ENCODE measurements at regions not wholly inside any gene's neighbourhood (a gene's known extent, or its start where the extent isn't known, plus 50 kb on each side); places are given as distances from the start of the nearest gene placed in this dataset.

GRCh38 chr2:236954641-236955040, 131.0 kb upstream of the COPS8 start:
- Mint-ChIP-seq H3K27me3 (no peaks in the 10 kb centered on the region), H3K27ac (no peak overlapping the region), H3K36me3 (peaks cover 2% of the 10 kb centered on the region), H3K4me1 (no peaks in the 10 kb centered on the region), H3K4me3 (no peak overlapping the region), H3K9me3 (no peaks in the 10 kb centered on the region)

GRCh38 chr2:236955521-236956030, 130.1 kb upstream of the COPS8 start:
- no peaks in the 10 kb centered on the region for H3K27me3 Mint-ChIP-seq
- H3K4me1 Mint-ChIP-seq, result no peaks in the 10 kb centered on the region
- H3K9me3 Mint-ChIP-seq, result no peaks in the 10 kb centered on the region
- H3K27ac Mint-ChIP-seq, result no peak overlapping the region
- H3K36me3 Mint-ChIP-seq, result peaks cover 2% of the 10 kb centered on the region
- H3K4me3 Mint-ChIP-seq, result no peak overlapping the region

GRCh38 chr2:236956031-236956618, 129.6 kb upstream of the COPS8 start:
- Mint-ChIP-seq H3K27me3 (no peaks in the 10 kb centered on the region), H3K9me3 (no peaks in the 10 kb centered on the region), H3K4me3 (no peak overlapping the region), H3K4me1 (no peaks in the 10 kb centered on the region), H3K27ac (no peak overlapping the region), H3K36me3 (peaks cover 2% of the 10 kb centered on the region)

- Mint-ChIP-seq H3K36me3 (peaks cover 2% of the 10 kb centered on the region), H3K27me3 (no peaks in the 10 kb centered on the region), H3K4me1 (no peaks in the 10 kb centered on the region), H3K4me3 (no peak overlapping the region), H3K9me3 (no peaks in the 10 kb centered on the region), H3K27ac (no peak overlapping the region)
These were observed 129.0 kb upstream of the COPS8 start for GRCh38 chr2:236956641-236957040.

- H3K4me3 Mint-ChIP-seq, result no peak overlapping the region
- no peaks in the 10 kb centered on the region for H3K9me3 Mint-ChIP-seq
- H3K36me3 Mint-ChIP-seq, result no peaks in the 10 kb centered on the region
- no peaks in the 10 kb centered on the region for H3K27me3 Mint-ChIP-seq
- no peaks in the 10 kb centered on the region for H3K4me1 Mint-ChIP-seq
- H3K27ac Mint-ChIP-seq, result no peak overlapping the region
These were observed 126.7 kb upstream of the COPS8 start for GRCh38 chr2:236959036-236959435.

- no peak overlapping the region for H3K27ac Mint-ChIP-seq
- no peaks in the 10 kb centered on the region for H3K27me3 Mint-ChIP-seq
- no peaks in the 10 kb centered on the region for H3K9me3 Mint-ChIP-seq
- no peaks in the 10 kb centered on the region for H3K36me3 Mint-ChIP-seq
- no peaks in the 10 kb centered on the region for H3K4me1 Mint-ChIP-seq
- no peak overlapping the region for H3K4me3 Mint-ChIP-seq
These were observed 125.8 kb upstream of the COPS8 start for GRCh38 chr2:236959876-236960275.

GRCh38 chr2:236960531-236960930, 125.2 kb upstream of the COPS8 start:
- Mint-ChIP-seq H3K36me3 (no peaks in the 10 kb centered on the region), H3K27me3 (no peaks in the 10 kb centered on the region), H3K4me3 (no peak overlapping the region), H3K4me1 (no peaks in the 10 kb centered on the region), H3K9me3 (no peaks in the 10 kb centered on the region), H3K27ac (no peak overlapping the region)

- Mint-ChIP-seq H3K27ac (no peak overlapping the region), H3K36me3 (no peaks in the 10 kb centered on the region), H3K4me1 (peaks cover 14% of the 10 kb centered on the region), H3K27me3 (no peaks in the 10 kb centered on the region), H3K4me3 (no peak overlapping the region), H3K9me3 (no peaks in the 10 kb centered on the region)
These were observed 122.9 kb upstream of the COPS8 start for GRCh38 chr2:236962816-236963215.

GRCh38 chr2:236963631-236964182, 122.0 kb upstream of the COPS8 start:
- peaks cover 22% of the 10 kb centered on the region for H3K4me1 Mint-ChIP-seq
- no peaks in the 10 kb centered on the region for H3K27me3 Mint-ChIP-seq
- no peaks in the 10 kb centered on the region for H3K9me3 Mint-ChIP-seq
- no peaks in the 10 kb centered on the region for H3K36me3 Mint-ChIP-seq
- no peak overlapping the region for H3K27ac Mint-ChIP-seq
- H3K4me3 Mint-ChIP-seq, result no peak overlapping the region

- H3K27me3 Mint-ChIP-seq, result no peaks in the 10 kb centered on the region
- no peaks in the 10 kb centered on the region for H3K9me3 Mint-ChIP-seq
These were observed 121.4 kb upstream of the COPS8 start for GRCh38 chr2:236964291-236964690.

GRCh38 chr2:236965021-236965840, 120.5 kb upstream of the COPS8 start:
- H3K36me3 Mint-ChIP-seq, result no peaks in the 10 kb centered on the region
- H3K4me3 Mint-ChIP-seq, result no peak overlapping the region
- H3K27ac Mint-ChIP-seq, result peak overlapping the region; percentile 43
- H3K9me3 Mint-ChIP-seq, result no peaks in the 10 kb centered on the region
- no peaks in the 10 kb centered on the region for H3K27me3 Mint-ChIP-seq
- peaks cover 37% of the 10 kb centered on the region for H3K4me1 Mint-ChIP-seq

More at GRCh38 chr2:236964291-236964690, 121.4 kb upstream of the COPS8 start:
- peaks cover 27% of the 10 kb centered on the region for H3K4me1 Mint-ChIP-seq
- no peak overlapping the region for H3K4me3 Mint-ChIP-seq
- H3K36me3 Mint-ChIP-seq, result no peaks in the 10 kb centered on the region
- no peak overlapping the region for H3K27ac Mint-ChIP-seq

- H3K27ac Mint-ChIP-seq, result no peak overlapping the region
- H3K36me3 Mint-ChIP-seq, result no peaks in the 10 kb centered on the region
- no peak overlapping the region for H3K4me3 Mint-ChIP-seq
- no peaks in the 10 kb centered on the region for H3K27me3 Mint-ChIP-seq
- H3K4me1 Mint-ChIP-seq, result peaks cover 42% of the 10 kb centered on the region
- no peaks in the 10 kb centered on the region for H3K9me3 Mint-ChIP-seq
These were observed 119.9 kb upstream of the COPS8 start for GRCh38 chr2:236965841-236966096.

- Mint-ChIP-seq H3K4me3 (no peak overlapping the region), H3K36me3 (no peaks in the 10 kb centered on the region), H3K4me1 (peaks cover 49% of the 10 kb centered on the region), H3K27me3 (no peaks in the 10 kb centered on the region), H3K9me3 (no peaks in the 10 kb centered on the region), H3K27ac (peak overlapping the region; percentile 59)
These were observed 118.2 kb upstream of the COPS8 start for GRCh38 chr2:236967499-236967783.

- no peaks in the 10 kb centered on the region for H3K36me3 Mint-ChIP-seq
- H3K27me3 Mint-ChIP-seq, result no peaks in the 10 kb centered on the region
- peak overlapping the region; percentile 93 for H3K27ac Mint-ChIP-seq
- H3K4me3 Mint-ChIP-seq, result peak overlapping the region; percentile 68
- peaks cover 49% of the 10 kb centered on the region for H3K4me1 Mint-ChIP-seq
- no peaks in the 10 kb centered on the region for H3K9me3 Mint-ChIP-seq
These were observed 117.4 kb upstream of the COPS8 start for GRCh38 chr2:236968101-236968879.

- peak overlapping the region; percentile 68 for H3K4me3 Mint-ChIP-seq
- H3K36me3 Mint-ChIP-seq, result no peaks in the 10 kb centered on the region
- H3K27me3 Mint-ChIP-seq, result no peaks in the 10 kb centered on the region
- H3K4me1 Mint-ChIP-seq, result peaks cover 49% of the 10 kb centered on the region
- peak overlapping the region; percentile 93 for H3K27ac Mint-ChIP-seq
- no peaks in the 10 kb centered on the region for H3K9me3 Mint-ChIP-seq
These were observed 116.7 kb upstream of the COPS8 start for GRCh38 chr2:236968880-236969534.
